ENCODE measurements at regions not wholly inside any gene's neighbourhood (a gene's known extent, or its start where the extent isn't known, plus 50 kb on each side); places are given as distances from the start of the nearest gene placed in this dataset.
"Not testable (repeated sequence)": the region's sequence is repeated elsewhere in the genome, so short reads cannot be mapped to it uniquely, and the experiment has no call there.

DNA sequence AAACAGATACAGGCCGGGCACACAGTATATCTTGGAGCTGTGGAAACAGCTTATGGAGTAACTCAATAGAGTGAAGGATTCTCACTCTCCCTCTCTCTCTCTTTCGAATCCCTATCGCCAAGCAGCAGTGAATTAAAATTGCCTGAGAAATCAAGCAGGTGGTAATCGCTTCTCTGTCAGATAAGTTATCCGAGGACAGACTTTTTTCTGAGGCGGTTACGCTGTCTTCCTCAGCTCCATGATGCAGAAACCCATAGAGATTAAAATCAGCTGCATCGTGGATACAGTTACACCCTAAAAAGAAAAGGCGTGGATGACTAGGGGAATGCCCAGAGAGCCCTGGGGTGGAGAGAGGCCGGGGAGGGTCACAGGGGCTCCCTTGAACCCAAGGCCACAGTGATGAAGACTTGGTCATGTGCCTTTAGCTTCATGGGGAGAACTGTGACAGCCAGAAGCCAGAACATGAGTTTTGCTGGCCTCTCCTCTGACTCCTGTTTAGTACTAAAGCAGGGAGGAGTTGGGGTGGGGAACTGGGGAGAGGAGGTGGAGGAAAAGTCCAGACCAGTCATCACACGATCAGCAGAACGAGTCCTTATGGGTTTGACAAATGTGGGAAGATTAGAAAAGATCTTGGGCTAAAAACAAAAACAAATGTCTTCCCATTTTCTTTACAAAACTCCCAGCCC, 138.8 kb upstream of the JARID2 start:
- Histone ChIP-seq H3K36me3 (ENCODE audit: insufficient read depth, low read length) (no peaks in the 10 kb centered on the region), H3K9me3 (ENCODE audit: control insufficient read depth in 1 of 2, low read length in 2 of 2) (no peaks in the 10 kb centered on the region), H3K27me3 (ENCODE audit: insufficient read depth, low read length) (no peaks in the 10 kb centered on the region), H3K4me1 (ENCODE audit: insufficient read depth, low read length) (no peaks in the 10 kb centered on the region), H3K4me3 (ENCODE audit: low read length in 2 of 2) (no peak overlapping the region), H3K27ac (ENCODE audit: low read depth, low read length) (no peak overlapping the region)
- intact Hi-C loops (cut with micrococcal nuclease), result no loop called here
- H3K4me1 Mint-ChIP-seq, result peaks cover 0 to 5% (median 2%) of the 10 kb centered on the region in 4 donors
- H3K27me3 Mint-ChIP-seq, result peaks cover 0 to 3% of the 10 kb centered on the region in 2 donors
- no peaks in the 10 kb centered on the region for H3K36me3 Mint-ChIP-seq
- DNase-seq, result no peak
- POLR2A ChIA-PET (ENCODE audit: partially characterized antibody), result no interaction called here
- no peak overlapping the region for H3K4me3 Mint-ChIP-seq
- H3K27ac Mint-ChIP-seq, result peak overlapping the region in 1 of 7 donors; percentile 4
- peaks cover 0 to 12% (median 5%) of the 10 kb centered on the region in 8 donors for H3K9me3 Mint-ChIP-seq
- CTCF ChIA-PET (ENCODE audit: partially characterized antibody), result no interaction called here

DNA sequence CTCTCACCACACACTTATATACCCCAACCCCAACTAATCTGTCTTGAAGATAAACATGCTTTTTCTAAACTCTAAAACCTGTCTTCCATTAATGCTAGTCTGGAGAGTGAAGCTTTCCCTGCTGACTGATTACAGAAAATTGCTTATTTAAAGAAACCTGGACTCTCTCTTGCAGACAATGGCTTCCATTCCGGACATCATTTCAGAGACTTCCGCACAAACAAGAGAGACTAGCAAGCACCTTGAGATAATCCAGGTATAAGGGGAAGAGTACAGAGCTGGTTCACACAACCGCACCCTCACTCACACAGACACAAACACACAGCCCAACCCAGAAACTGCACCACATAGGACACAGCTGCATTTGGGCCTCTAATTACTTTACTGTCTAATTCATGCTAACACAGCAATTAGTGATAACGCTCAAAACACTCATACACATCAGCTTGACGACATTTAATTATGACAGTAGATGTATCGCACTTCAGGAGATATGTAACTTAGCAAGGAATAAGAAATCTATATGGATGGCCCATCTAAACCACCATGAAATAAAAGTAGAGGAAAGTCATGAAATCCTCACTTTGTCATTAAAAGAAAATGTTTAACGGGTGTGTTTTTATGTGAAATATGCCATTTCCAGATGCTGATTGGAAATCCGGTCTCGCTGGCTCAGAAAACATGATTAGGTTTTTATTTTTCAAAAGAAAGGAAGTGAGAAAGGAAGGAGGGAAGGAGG, 138.1 kb upstream of the JARID2 start:
- H3K4me3 ChIP-seq (ENCODE audit: low read length in 2 of 2), result no peak overlapping the region
- H3K27me3 Mint-ChIP-seq, result peaks cover 0 to 3% of the 10 kb centered on the region in 2 donors
- ChIA-PET CTCF (ENCODE audit: partially characterized antibody) (no interaction called here), POLR2A (ENCODE audit: partially characterized antibody) (no interaction called here)
- no peak overlapping the region for H3K4me3 Mint-ChIP-seq
- no peak for DNase-seq
- H3K27me3 ChIP-seq (ENCODE audit: insufficient read depth, low read length), result no peaks in the 10 kb centered on the region
- H3K36me3 ChIP-seq (ENCODE audit: insufficient read depth, low read length), result no peaks in the 10 kb centered on the region
- H3K9me3 Mint-ChIP-seq, result peaks cover 0 to 12% (median 5%) of the 10 kb centered on the region in 8 donors
- no peaks in the 10 kb centered on the region for H3K4me1 ChIP-seq (ENCODE audit: insufficient read depth, low read length)
- H3K27ac Mint-ChIP-seq, result peak overlapping the region in 1 of 7 donors; percentile 8
- H3K36me3 Mint-ChIP-seq, result no peaks in the 10 kb centered on the region
- no peak overlapping the region for H3K27ac ChIP-seq (ENCODE audit: low read depth, low read length)
- H3K9me3 ChIP-seq (ENCODE audit: control insufficient read depth in 1 of 2, low read length in 2 of 2), result no peaks in the 10 kb centered on the region
- H3K4me1 Mint-ChIP-seq, result peaks cover 0 to 5% (median 2%) of the 10 kb centered on the region in 4 donors
- intact Hi-C loops (cut with micrococcal nuclease), result no loop called here

DNA sequence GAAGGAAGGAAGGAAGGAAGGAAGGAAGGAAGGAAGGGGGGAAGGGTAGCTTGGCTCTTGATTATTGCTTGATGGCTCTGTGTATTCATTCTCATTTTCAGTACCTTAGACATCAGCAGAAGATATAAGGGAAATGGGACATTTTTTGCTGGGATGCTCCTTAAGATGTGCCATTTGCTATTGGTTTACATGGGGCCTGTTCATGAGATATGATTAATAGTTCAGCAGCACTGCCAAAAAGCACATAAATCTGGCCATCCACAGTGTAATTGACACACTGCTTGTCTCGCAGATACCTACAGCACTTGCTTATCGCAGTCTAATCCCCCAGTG, 137.5 kb upstream of the JARID2 start:
- H3K36me3 Mint-ChIP-seq, result no peaks in the 10 kb centered on the region
- CTCF ChIA-PET (ENCODE audit: partially characterized antibody), result interaction anchor here (0.5 kb wide), 1 partner anchor 1204 kb away, joined by 3 read pairs; no protein-coding TSS in a partner anchor

GRCh38 chr6:15109338-15110090, 136.4 kb upstream of the JARID2 start:
- POLR2A ChIA-PET (ENCODE audit: partially characterized antibody), result no interaction called here
- H3K27ac ChIP-seq (ENCODE audit: low read depth, low read length), result no peak overlapping the region
- H3K4me1 Mint-ChIP-seq, result peaks cover 0 to 5% (median 2%) of the 10 kb centered on the region in 4 donors

More for the DNA sequence above, 137.5 kb upstream of the JARID2 start:
- Mint-ChIP-seq H3K27ac (no peak overlapping the region), H3K4me3 (no peak overlapping the region), H3K27me3 (peaks cover 0 to 3% of the 10 kb centered on the region in 2 donors), H3K4me1 (peaks cover 0 to 5% (median 2%) of the 10 kb centered on the region in 4 donors), H3K9me3 (peaks cover 0 to 12% (median 5%) of the 10 kb centered on the region in 8 donors)
- POLR2A ChIA-PET (ENCODE audit: partially characterized antibody), result no interaction called here
- no peaks in the 10 kb centered on the region for H3K27me3 ChIP-seq (ENCODE audit: insufficient read depth, low read length)
- H3K4me3 ChIP-seq (ENCODE audit: low read length in 2 of 2), result no peak overlapping the region
- H3K9me3 ChIP-seq (ENCODE audit: control insufficient read depth in 1 of 2, low read length in 2 of 2), result no peaks in the 10 kb centered on the region
- DNase-seq, result no peak
- intact Hi-C loops (cut with micrococcal nuclease), result no loop called here
- no peaks in the 10 kb centered on the region for H3K4me1 ChIP-seq (ENCODE audit: insufficient read depth, low read length)
- H3K36me3 ChIP-seq (ENCODE audit: insufficient read depth, low read length), result no peaks in the 10 kb centered on the region
- H3K27ac ChIP-seq (ENCODE audit: low read depth, low read length), result no peak overlapping the region

DNA sequence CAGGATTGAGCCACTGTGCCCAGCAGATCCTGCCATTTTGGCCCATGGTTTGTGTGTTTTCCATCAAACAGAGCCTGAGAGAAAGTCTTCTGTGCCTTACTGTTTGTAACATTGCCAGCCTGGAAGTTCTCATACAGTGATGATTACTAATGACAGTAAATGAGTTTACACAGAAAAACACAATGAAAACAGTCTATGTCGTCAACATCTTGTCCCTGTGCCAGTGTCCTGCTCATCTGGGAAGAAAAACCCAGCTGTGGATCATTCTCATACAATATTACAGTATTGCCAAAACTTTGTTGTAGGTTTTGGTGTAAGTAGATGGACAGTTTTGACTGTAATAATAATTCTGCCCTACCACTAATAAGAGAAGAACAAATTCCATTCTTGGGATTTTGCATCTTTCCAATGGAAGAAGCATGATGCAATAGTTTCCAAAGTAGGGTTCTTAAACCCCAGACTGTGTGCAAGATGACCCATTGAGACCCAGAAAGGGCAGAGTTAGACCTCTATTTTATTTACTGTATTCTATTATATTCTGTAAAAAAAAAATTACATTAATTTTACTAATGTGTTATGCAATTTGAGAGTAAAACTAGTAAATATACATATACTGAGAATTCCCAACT, 135.0 kb upstream of the JARID2 start:
- intact Hi-C loops (cut with micrococcal nuclease), result no loop called here
- Mint-ChIP-seq H3K4me3 (no peak overlapping the region), H3K4me1 (peaks cover 0 to 5% (median 2%) of the 10 kb centered on the region in 4 donors), H3K9me3 (peaks cover 0 to 6% (median 0%) of the 10 kb centered on the region in 8 donors), H3K27me3 (no peaks in the 10 kb centered on the region), H3K27ac (no peak overlapping the region), H3K36me3 (no peaks in the 10 kb centered on the region)
- Histone ChIP-seq H3K4me3 (ENCODE audit: low read length in 2 of 2) (no peak overlapping the region), H3K4me1 (ENCODE audit: insufficient read depth, low read length) (no peaks in the 10 kb centered on the region), H3K27ac (ENCODE audit: low read depth, low read length) (no peak overlapping the region), H3K27me3 (ENCODE audit: insufficient read depth, low read length) (no peaks in the 10 kb centered on the region), H3K9me3 (ENCODE audit: control insufficient read depth in 1 of 2, low read length in 2 of 2) (no peaks in the 10 kb centered on the region), H3K36me3 (ENCODE audit: insufficient read depth, low read length) (no peaks in the 10 kb centered on the region)
- CTCF ChIA-PET (ENCODE audit: partially characterized antibody), result no interaction called here
- POLR2A ChIA-PET (ENCODE audit: partially characterized antibody), result no interaction called here
- DNase-seq, result no peak

More at GRCh38 chr6:15109338-15110090, 136.4 kb upstream of the JARID2 start:
- Histone ChIP-seq H3K36me3 (ENCODE audit: insufficient read depth, low read length) (no peaks in the 10 kb centered on the region), H3K9me3 (ENCODE audit: control insufficient read depth in 1 of 2, low read length in 2 of 2) (no peaks in the 10 kb centered on the region), H3K27me3 (ENCODE audit: insufficient read depth, low read length) (no peaks in the 10 kb centered on the region), H3K4me1 (ENCODE audit: insufficient read depth, low read length) (no peaks in the 10 kb centered on the region), H3K4me3 (ENCODE audit: low read length in 2 of 2) (no peak overlapping the region)
- Mint-ChIP-seq H3K9me3 (peaks cover 0 to 12% (median 5%) of the 10 kb centered on the region in 8 donors), H3K27ac (no peak overlapping the region), H3K4me3 (no peak overlapping the region), H3K36me3 (no peaks in the 10 kb centered on the region), H3K27me3 (peaks cover 0 to 3% of the 10 kb centered on the region in 2 donors)
- DNase-seq, result no peak
- intact Hi-C loops (cut with micrococcal nuclease), result no loop called here
- CTCF ChIA-PET (ENCODE audit: partially characterized antibody), result no interaction called here

DNA sequence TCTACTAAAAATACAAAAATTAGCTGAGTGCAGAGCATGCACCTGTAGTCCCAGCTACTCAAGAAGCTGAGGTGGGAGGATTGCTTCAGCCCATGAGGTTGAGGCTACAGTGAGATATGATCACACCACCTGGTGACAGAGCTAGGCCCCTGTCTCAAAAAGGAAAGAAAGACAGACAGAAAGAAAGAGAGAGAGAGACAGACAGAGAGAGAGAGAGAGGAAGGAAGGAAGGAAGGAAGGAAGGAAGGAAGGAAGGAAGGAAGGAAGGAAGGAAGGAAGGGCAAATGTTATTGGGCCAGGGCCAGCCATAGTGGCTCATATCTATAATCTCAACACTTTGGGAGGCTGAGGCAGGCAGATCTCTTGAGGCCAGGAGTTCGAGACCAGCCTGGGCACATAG, 134.3 kb upstream of the JARID2 start:
- H3K4me3 Mint-ChIP-seq; H3K4me1 ChIP-seq (ENCODE audit: insufficient read depth, low read length); H3K4me3 ChIP-seq (ENCODE audit: low read length in 2 of 2); H3K27me3 ChIP-seq (ENCODE audit: insufficient read depth, low read length); DNase-seq; H3K9me3 Mint-ChIP-seq; H3K27ac ChIP-seq (ENCODE audit: low read depth, low read length); H3K27me3 Mint-ChIP-seq; H3K4me1 Mint-ChIP-seq; H3K36me3 Mint-ChIP-seq; H3K36me3 ChIP-seq (ENCODE audit: insufficient read depth, low read length); POLR2A ChIA-PET (ENCODE audit: partially characterized antibody); H3K9me3 ChIP-seq (ENCODE audit: control insufficient read depth in 1 of 2, low read length in 2 of 2); intact Hi-C loops (cut with micrococcal nuclease): not testable (repeated sequence)
- CTCF ChIA-PET (ENCODE audit: partially characterized antibody), result interaction anchor here (0.6 kb wide), 1 partner anchor 327 kb away, joined by 3 read pairs; no protein-coding TSS in a partner anchor
- peak overlapping the region in 2 of 7 donors; percentile 57 to 80 for H3K27ac Mint-ChIP-seq

DNA sequence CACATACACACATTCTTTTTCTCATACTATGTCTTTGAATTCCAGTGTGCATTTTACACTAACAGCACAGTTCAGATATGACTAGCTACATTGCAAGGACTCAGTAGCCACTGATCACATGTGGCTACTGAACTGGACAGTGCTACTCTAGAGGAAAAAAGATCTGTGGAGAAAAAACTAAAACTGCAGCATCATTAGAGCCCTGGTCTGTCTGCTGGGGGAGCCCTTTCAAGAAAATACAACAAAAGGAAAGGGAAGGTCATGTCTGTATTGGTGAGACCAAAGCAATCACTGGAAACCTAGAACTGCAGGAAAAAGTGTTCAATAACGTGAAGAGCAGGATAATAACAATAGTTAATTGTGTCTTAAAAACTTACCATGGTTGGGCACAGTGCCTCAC, 132.3 kb upstream of the JARID2 start:
- Histone ChIP-seq H3K27ac (ENCODE audit: low read depth, low read length) (no peak overlapping the region), H3K27me3 (ENCODE audit: insufficient read depth, low read length) (no peaks in the 10 kb centered on the region), H3K4me3 (ENCODE audit: low read length in 2 of 2) (no peak overlapping the region), H3K4me1 (ENCODE audit: insufficient read depth, low read length) (no peaks in the 10 kb centered on the region), H3K9me3 (ENCODE audit: control insufficient read depth in 1 of 2, low read length in 2 of 2) (no peaks in the 10 kb centered on the region), H3K36me3 (ENCODE audit: insufficient read depth, low read length) (no peaks in the 10 kb centered on the region)
- Mint-ChIP-seq H3K4me1 (peaks cover 0 to 5% (median 2%) of the 10 kb centered on the region in 4 donors), H3K27ac (no peak overlapping the region), H3K27me3 (no peaks in the 10 kb centered on the region), H3K9me3 (no peaks in the 10 kb centered on the region), H3K36me3 (no peaks in the 10 kb centered on the region), H3K4me3 (no peak overlapping the region)
- DNase-seq, result no peak
- intact Hi-C loops (cut with micrococcal nuclease), result no loop called here
- POLR2A ChIA-PET (ENCODE audit: partially characterized antibody), result no interaction called here
- CTCF ChIA-PET (ENCODE audit: partially characterized antibody), result no interaction called here
